Activated naive CD4-positive, alpha-beta T cell treated with anti-CD3 and anti-CD28 coated beads, Interleukin-2, amount 50 U/mL, for 24 hours (primary cell): ENCODE measurements at regions not wholly inside any gene's neighbourhood (a gene's known extent, or its start where the extent isn't known, plus 50 kb on each side); places are given as distances from the start of the nearest gene placed in this dataset.
"Not testable (repeated sequence)": the region's sequence is repeated elsewhere in the genome, so short reads cannot be mapped to it uniquely, and the experiment has no call there.

Experiments used
- H3K27ac Mint-ChIP-seq: one replicate; pipeline ENCODE4 v1.8.0; 2021; ENCODE audit warnings: mild to moderate bottlenecking, mixed read lengths
- H3K27me3 Mint-ChIP-seq: one replicate; pipeline ENCODE4 v1.8.0; 2021; ENCODE audit warnings: mixed read lengths
- H3K36me3 Mint-ChIP-seq: one replicate; pipeline ENCODE4 v1.8.0; 2021; ENCODE audit warnings: mixed read lengths
- H3K4me1 Mint-ChIP-seq: one replicate; pipeline ENCODE4 v1.8.0; 2021; ENCODE audit warnings: mixed read lengths
- H3K4me3 Mint-ChIP-seq: one replicate; pipeline ENCODE4 v1.8.0; 2021; ENCODE audit warnings: mild to moderate bottlenecking, mixed read lengths
- H3K9me3 Mint-ChIP-seq: one replicate; pipeline ENCODE4 v1.8.0; 2021; ENCODE audit warnings: mixed read lengths

DNA sequence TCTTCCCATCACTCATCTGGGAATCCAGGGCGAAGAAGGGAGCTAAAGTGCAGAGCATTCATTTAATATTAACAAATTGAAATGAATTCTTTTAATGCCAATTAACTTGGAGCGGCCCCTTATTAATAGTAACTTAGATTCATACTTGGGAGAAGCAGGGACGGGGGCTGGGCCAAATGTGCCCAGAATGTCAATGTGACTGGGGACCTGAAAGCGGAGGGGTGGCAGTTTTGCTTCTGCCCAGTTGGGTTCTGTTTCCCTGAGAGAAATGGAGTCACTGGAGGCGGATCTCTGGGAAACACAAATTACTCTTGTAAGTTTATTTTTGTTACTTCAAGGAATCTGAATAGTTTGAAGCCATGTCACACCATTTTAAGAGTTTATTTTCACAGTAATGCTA lies 923.7 kb upstream of the DEFB115 start:
- H3K27me3 Mint-ChIP-seq, H3K4me3 Mint-ChIP-seq, H3K36me3 Mint-ChIP-seq, H3K27ac Mint-ChIP-seq, H3K9me3 Mint-ChIP-seq, H3K4me1 Mint-ChIP-seq: not testable (repeated sequence)

DNA sequence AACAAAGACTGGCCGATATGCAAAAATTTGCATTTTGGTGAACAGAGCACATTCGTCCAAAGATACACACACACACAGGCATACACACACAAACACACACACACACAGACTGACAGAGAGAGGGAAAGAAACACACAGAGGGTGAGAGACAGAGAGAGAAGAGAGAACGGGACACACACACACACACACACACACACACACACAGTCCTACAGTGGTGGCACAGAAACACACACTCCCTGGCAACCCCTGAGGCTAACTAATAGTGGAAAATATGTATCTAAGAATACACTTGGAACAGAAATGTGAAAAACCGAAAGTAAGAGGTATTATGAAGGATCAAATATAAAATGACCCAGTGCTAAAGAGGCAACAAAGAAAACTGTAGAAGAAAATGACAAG lies 919.9 kb upstream of the DEFB115 start:
- H3K27me3 Mint-ChIP-seq, H3K27ac Mint-ChIP-seq, H3K4me3 Mint-ChIP-seq, H3K4me1 Mint-ChIP-seq, H3K9me3 Mint-ChIP-seq, H3K36me3 Mint-ChIP-seq: not testable (repeated sequence)

DNA sequence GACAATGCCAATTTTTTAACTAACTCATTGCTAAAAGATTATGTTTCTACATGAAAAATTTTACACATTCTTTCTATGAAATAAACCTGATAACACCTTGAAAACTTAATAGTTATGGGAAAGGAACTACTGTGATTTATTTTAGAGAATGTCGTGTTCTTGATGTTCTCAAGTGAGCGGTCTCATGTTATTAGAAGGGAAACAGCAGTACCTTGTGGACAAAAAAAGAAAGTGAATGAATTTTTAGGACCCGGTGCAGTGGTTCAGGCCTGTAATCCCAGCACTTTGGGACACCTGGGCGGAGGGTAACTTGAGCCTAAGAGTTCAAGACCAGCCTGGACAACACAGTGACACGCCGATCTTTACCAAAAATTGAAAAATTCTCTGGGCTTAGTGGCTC lies 908.5 kb upstream of the DEFB115 start:
- H3K36me3 Mint-ChIP-seq, H3K4me1 Mint-ChIP-seq, H3K9me3 Mint-ChIP-seq, H3K4me3 Mint-ChIP-seq, H3K27me3 Mint-ChIP-seq, H3K27ac Mint-ChIP-seq: not testable (repeated sequence)

DNA sequence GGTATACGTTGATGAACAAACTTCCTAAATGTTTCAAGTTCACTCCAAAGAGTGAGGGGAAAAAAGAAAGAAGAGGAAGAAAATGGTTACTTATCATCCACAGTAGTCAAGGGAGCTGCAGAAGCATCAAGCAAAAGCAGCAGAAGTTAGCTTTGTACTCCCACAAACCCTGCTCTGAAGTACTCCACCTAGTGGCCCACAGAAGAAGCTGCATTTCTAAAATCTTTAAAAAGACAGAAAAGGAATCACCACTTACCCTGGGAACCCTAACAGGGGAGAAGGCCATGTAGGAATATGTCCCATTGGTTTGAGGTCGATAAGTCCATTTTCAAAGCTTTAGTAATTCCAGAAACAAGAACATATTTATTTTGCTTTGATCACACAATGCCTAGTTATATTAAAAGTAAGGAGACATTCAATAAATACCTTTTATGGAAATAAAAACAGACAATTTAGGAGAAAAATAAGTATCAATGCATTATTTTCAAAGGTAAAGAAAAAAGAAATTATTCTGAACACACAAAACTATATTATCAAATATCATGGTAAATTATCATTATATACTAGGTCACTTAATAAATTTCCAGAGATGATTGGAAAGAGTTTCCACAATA lies 900.5 kb upstream of the DEFB115 start:
- H3K4me3 Mint-ChIP-seq, H3K27me3 Mint-ChIP-seq, H3K27ac Mint-ChIP-seq, H3K9me3 Mint-ChIP-seq, H3K4me1 Mint-ChIP-seq, H3K36me3 Mint-ChIP-seq: not testable (repeated sequence)

DNA sequence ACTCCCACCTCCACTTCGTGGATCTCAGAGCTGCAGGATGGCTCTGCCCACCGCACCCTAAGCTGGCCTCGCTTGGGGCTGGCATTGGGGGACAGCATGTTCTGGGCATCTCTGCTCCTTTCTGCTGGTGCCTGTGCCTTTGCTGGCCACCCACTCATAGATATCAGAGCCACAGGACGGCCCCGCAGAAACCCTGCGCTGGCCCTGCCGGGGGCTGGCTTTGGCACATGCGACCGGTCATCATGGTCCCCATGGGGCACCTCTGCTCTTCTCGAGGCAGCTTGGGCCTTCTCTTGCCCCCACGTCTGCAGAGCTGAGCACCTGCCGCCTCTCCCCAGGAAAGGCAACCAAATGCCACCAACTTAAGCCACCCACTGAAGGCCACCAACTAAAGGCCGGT lies 895.7 kb upstream of the DEFB115 start:
- H3K4me1 Mint-ChIP-seq, H3K27me3 Mint-ChIP-seq, H3K27ac Mint-ChIP-seq, H3K4me3 Mint-ChIP-seq, H3K36me3 Mint-ChIP-seq, H3K9me3 Mint-ChIP-seq: not testable (repeated sequence)

DNA sequence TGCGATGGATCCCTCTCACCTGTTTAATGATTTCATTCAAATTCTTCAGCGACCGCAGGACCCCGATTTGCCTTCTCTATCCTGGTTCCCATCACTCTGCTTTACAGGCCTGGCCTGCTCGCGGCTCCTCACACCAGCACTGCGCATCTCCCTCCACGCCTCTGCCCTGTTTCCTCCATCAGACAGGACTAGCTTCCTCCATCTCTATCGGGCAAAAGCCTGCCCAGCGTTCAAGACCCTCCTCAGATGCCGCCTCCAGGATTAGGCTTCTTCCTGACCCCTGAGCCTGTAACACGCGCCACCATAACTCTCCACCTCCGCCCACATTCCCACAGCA lies 881.1 kb upstream of the DEFB115 start:
- Mint-ChIP-seq H3K27ac (peak overlapping the region; percentile 96), H3K36me3 (peaks cover 13% of the 10 kb centered on the region), H3K4me3 (peak overlapping the region; percentile 93), H3K4me1 (peaks cover 33% of the 10 kb centered on the region)
- not testable (repeated sequence) for H3K27me3 Mint-ChIP-seq, H3K9me3 Mint-ChIP-seq

DNA sequence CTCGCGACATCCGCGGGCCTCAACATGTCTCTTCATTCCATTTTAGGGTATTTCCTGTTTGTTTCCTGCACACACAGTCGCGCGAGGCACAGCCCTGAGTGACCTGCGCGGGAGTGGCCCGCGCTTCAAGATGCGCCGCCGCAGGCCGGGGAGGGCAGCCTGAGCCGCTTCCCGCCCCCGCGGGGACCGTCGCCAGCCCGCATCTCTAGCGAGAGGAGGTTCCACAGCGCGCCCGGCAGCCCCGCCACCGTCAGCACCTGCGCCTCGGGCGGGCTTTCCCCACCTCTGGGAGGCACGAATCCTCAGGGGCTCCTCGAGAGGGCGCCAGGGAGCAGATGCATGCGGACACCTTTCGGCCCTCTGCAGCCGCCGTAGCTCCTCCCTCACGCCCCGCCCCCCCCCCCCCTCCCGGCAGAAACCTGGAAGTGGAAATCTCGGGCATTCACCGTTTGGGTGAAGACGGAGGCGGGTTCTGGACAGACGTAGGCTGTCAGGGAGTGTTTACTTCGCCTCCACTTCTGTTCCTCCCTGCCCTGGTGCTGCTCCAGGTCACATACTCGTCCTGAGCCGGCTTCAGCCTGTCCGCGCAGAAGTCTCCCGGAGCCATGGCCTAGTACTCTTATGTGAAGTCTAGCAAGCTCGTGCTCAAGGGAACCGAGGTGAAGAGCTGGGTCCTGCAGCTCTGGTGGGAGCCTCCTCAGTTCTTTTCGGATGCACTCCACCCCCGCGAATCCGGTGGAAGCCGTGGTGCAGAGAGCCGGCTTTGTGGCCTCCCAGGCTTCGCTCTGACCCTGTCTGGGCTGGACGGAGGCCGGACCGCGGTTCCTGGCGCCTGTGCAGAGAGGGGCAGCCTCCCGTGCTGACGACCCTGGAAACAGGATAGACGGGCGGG lies 880.5 kb upstream of the DEFB115 start:
- peak overlapping the region; percentile 96 for H3K27ac Mint-ChIP-seq
- H3K9me3 Mint-ChIP-seq: peaks cover 7% of the 10 kb centered on the region
- peaks cover 39% of the 10 kb centered on the region for H3K4me1 Mint-ChIP-seq
- peaks cover 15% of the 10 kb centered on the region for H3K36me3 Mint-ChIP-seq
- H3K27me3 Mint-ChIP-seq: no peaks in the 10 kb centered on the region
- peak overlapping the region; percentile 93 for H3K4me3 Mint-ChIP-seq

DNA sequence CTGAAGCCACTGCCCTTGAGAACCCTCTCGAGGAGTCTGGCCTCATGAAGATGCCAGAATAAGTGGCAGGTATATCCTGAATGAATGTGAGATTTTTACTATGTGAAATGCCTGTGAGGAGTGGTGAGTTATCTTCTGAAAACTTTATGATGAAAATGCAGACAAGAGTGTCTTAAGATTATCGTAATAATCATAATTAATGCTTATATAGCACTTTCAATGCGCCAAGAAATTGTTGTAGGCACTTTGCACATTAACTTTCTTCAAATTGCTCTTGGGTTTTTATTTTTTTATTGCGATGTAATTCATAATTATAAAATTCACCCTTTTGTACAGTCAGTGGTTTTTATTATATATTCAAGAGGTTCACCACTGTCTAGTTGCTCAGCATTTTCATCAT lies 879.1 kb upstream of the DEFB115 start:
- H3K27me3 Mint-ChIP-seq, H3K27ac Mint-ChIP-seq, H3K9me3 Mint-ChIP-seq: not testable (repeated sequence)
- H3K4me1 Mint-ChIP-seq: peaks cover 50% of the 10 kb centered on the region
- peak overlapping the region; percentile 93 for H3K4me3 Mint-ChIP-seq
- H3K36me3 Mint-ChIP-seq: peaks cover 18% of the 10 kb centered on the region

DNA sequence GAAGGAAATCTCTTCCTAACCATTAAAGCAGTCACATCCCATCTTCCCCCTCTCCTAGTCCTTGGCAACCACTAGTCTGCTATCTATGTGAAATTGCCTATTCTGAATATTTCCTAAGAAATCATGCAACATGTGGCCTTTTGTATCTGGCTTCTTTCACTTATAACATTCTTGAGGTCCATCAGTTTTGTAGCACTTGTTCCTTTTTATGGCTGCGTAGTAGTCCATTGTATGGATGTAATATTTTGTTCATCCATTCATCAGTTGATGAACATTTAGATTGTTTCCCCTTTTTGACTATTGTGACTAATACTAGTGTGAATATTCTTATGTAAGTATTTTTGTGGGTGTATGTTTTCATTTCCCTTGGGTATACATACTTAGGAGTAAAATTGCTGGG lies 878.7 kb upstream of the DEFB115 start:
- H3K36me3 Mint-ChIP-seq: peaks cover 18% of the 10 kb centered on the region
- H3K27me3 Mint-ChIP-seq, H3K9me3 Mint-ChIP-seq: not testable (repeated sequence)
- peak overlapping the region; percentile 93 for H3K4me3 Mint-ChIP-seq
- H3K4me1 Mint-ChIP-seq: peaks cover 54% of the 10 kb centered on the region
- peak overlapping the region; percentile 46 for H3K27ac Mint-ChIP-seq

DNA sequence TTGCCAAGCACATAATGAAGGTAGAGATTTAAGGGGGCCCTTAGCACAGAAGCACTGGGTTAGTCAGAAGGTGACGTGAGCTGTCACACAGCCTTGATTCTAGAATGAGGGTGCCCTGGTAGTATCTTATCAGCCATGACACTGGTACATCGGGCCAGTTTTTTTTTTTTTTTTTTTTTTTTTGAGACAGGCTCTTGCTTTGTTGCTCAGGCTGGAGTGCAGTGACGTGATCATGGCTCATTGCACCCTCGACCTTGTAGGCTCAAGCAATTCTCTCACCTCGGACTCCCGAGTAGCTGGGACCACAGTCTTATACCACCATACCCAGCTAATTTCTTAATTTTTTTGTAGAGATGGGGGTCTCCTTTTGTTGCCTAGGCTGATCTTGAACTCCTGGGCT lies 872.6 kb upstream of the DEFB115 start:
- not testable (repeated sequence) for H3K9me3 Mint-ChIP-seq, H3K4me3 Mint-ChIP-seq, H3K27me3 Mint-ChIP-seq, H3K27ac Mint-ChIP-seq
- peaks cover 20% of the 10 kb centered on the region for H3K36me3 Mint-ChIP-seq
- H3K4me1 Mint-ChIP-seq: peaks cover 47% of the 10 kb centered on the region

DNA sequence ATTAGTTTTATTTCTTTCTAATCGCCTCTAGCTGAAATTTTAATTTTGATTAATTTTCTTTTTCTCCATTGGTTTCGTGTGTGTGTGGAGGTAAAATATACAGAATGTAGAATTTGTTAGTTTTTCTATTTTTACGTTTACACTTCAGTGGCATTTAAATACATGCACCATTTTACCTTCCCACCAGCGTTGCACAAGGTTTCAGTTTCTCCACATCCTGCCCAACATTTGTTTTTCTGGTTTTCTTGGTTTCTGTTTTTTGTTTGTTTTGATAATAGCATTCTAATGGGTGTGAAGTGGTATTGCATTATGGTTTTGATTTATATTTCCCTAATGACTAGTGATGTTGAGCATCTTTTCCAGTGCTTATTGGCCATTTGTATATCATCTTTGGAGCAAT lies 871.4 kb upstream of the DEFB115 start:
- H3K4me3 Mint-ChIP-seq, H3K9me3 Mint-ChIP-seq, H3K27ac Mint-ChIP-seq, H3K27me3 Mint-ChIP-seq: not testable (repeated sequence)
- peaks cover 17% of the 10 kb centered on the region for H3K36me3 Mint-ChIP-seq
- peaks cover 41% of the 10 kb centered on the region for H3K4me1 Mint-ChIP-seq

DNA sequence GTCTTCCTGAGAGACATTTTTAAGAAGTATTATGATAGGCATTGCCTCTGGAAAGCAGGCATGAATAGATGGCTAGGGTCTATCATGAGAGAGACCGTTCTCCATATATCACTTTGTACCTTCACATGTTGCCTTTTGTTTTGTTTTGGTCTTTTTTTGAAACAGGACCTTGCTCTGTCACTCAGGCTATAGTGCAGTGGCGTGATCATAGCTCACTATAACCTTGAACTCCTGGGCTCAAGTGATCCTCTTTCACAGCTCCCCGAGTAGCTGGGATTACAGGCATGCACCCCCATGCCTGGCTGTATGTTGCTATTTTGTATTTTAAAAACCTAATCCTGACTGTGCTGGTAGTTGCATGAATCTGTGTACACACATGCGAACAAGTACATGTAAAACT lies 869.6 kb upstream of the DEFB115 start:
- not testable (repeated sequence) for H3K4me3 Mint-ChIP-seq, H3K9me3 Mint-ChIP-seq, H3K27ac Mint-ChIP-seq, H3K27me3 Mint-ChIP-seq
- Mint-ChIP-seq H3K36me3 (peaks cover 11% of the 10 kb centered on the region), H3K4me1 (peaks cover 24% of the 10 kb centered on the region)

DNA sequence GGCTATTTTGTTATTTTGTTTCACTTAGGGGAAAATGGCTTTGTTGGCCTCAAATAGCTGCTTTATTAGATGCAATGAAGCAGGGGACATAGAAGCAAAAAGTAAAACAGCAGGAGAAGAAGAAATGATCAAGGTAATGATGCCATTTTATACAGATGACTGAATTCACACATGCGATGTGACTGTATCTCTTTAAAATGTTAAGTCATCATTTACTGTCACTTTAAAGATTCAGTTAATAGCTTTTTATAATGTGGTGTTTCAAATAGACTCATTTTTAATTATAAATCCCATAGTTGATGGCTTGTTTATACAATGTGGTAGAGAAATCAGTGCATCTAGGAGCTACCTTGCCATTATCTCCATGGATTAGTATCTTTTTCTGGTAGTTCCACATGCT lies 863.9 kb upstream of the DEFB115 start:
- H3K9me3 Mint-ChIP-seq, H3K4me1 Mint-ChIP-seq, H3K4me3 Mint-ChIP-seq, H3K27me3 Mint-ChIP-seq: not testable (repeated sequence)
- H3K27ac Mint-ChIP-seq: peak overlapping the region; percentile 46
- peaks cover 18% of the 10 kb centered on the region for H3K36me3 Mint-ChIP-seq

DNA sequence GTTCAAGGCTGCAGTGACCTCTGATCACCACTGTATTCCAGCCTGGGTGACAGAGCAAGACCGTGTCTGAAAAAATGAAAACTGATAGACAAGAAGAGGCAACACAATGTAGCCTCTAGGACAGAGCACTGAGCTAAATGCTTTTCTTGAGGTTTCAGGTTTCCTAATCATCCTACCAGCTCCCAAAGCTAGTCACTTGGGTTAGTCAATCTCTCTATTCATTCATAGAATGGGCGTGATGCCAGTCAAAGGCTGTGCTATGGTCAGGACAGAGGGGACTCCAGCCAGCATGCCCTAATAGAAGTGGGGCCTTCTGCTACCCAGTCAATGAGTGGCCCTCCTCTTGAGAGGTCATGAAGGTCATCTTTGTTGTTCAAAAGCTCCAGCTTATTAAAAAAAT lies 860.4 kb upstream of the DEFB115 start:
- not testable (repeated sequence) for H3K4me1 Mint-ChIP-seq

DNA sequence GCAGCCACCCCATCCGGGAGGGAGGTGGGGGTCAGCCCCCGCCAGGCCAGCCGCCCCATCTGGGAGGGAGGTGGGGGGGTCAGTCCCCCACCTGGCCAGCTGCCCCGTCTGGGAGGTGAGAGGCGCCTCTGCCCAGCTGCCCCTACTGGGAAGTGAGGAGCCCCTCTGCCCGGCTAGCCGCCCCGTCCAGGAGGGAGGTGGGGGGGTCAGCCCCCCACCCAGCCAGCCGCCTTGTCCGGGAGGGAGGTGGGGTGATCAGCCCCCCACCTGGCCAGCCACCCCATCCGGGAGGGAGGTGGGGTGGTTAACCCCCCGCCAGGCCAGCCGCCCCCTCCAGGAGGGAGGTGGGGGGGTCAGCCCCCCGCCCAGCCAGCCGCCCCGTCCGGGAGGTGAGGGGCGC lies 852.4 kb upstream of the DEFB115 start:
- not testable (repeated sequence) for H3K4me3 Mint-ChIP-seq, H3K4me1 Mint-ChIP-seq, H3K9me3 Mint-ChIP-seq, H3K27me3 Mint-ChIP-seq, H3K27ac Mint-ChIP-seq
- H3K36me3 Mint-ChIP-seq: peaks cover 26% of the 10 kb centered on the region

More for the DNA sequence above, 860.4 kb upstream of the DEFB115 start:
- peaks cover 37% of the 10 kb centered on the region for H3K36me3 Mint-ChIP-seq
- H3K27me3 Mint-ChIP-seq, H3K9me3 Mint-ChIP-seq, H3K27ac Mint-ChIP-seq, H3K4me3 Mint-ChIP-seq: not testable (repeated sequence)

DNA sequence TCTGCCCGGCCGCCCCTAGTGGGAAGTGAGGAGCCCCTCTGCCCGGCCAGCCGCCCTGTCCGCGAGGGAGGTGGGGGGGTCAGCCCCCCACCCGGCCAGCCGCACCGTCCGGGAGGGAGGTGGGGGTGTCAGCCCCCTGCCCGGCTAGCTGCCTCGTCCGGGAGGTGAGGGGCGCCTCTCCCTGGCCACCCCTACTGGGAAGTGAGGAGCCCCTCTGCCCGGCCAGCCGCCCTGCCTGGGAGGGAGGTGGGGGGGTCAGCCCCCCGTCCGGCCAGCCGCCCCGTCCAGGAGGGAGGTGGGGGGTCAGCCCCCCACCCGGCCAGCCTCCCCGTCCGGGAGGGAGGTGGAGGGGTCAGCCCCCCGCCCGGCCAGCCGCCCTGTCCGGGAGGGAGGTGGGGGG lies 851.9 kb upstream of the DEFB115 start:
- peaks cover 23% of the 10 kb centered on the region for H3K36me3 Mint-ChIP-seq
- not testable (repeated sequence) for H3K4me3 Mint-ChIP-seq, H3K9me3 Mint-ChIP-seq, H3K4me1 Mint-ChIP-seq, H3K27me3 Mint-ChIP-seq, H3K27ac Mint-ChIP-seq

DNA sequence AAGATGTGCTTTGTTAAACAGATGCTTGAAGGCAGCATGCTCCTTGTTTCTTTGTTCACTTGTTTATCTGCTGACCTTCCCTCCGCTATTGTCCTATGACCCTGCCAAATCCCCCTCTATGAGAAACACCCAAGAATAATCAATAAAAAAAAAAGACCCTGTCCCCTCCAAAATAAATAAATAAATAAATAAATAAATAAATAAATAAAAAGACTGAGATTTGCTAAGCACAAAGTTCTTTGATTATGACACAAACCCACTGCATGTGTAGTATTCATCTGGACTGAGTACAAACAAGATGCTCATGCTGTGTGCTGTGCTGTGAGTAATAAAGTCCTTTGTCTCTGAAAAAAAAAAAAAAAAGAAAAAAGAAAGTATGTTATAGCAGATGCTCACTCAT lies 851.1 kb upstream of the DEFB115 start:
- not testable (repeated sequence) for H3K27me3 Mint-ChIP-seq, H3K4me1 Mint-ChIP-seq, H3K27ac Mint-ChIP-seq, H3K4me3 Mint-ChIP-seq, H3K9me3 Mint-ChIP-seq
- peaks cover 15% of the 10 kb centered on the region for H3K36me3 Mint-ChIP-seq
